NCI-H2107 treated with DMSO at 0.1 percent for 48 hours (cell line): ENCODE measurements at regions not wholly inside any gene's neighbourhood (a gene's known extent, or its start where the extent isn't known, plus 50 kb on each side); places are given as distances from the start of the nearest gene placed in this dataset.
"Not testable (repeated sequence)": the region's sequence is repeated elsewhere in the genome, so short reads cannot be mapped to it uniquely, and the experiment has no call there.

Source experiments
- DNase-seq: peaks from one replicate; lab custom pipeline; 2025; ENCODE audit not compliant: unreplicated experiment; lab: John Stamatoyannopoulos, UW

- not testable (repeated sequence) for DNase-seq
These were observed 60.5 kb downstream of the AREG start for GRCh38 chr4:74505355-74505978.

DNA sequence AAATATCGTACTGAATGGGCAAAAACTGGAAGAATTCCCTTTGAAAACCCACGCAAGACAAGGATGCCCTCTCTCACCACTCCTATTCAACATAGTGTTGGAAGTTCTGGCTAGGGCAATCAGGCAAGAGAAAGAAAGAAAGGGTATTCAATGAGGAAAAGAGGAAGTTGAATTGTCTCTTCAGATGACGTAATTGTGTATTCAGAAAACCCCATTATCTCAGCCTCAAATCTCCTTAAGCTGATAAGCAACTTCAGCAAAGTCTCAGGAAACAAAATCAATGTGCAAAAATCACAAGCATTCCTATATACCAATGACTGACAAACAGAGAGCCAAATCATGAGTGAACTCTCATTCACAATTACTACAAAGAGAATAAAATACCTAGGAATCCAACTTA is 64.4 kb downstream of the AREG start:
- DNase-seq = not testable (repeated sequence)

DNA sequence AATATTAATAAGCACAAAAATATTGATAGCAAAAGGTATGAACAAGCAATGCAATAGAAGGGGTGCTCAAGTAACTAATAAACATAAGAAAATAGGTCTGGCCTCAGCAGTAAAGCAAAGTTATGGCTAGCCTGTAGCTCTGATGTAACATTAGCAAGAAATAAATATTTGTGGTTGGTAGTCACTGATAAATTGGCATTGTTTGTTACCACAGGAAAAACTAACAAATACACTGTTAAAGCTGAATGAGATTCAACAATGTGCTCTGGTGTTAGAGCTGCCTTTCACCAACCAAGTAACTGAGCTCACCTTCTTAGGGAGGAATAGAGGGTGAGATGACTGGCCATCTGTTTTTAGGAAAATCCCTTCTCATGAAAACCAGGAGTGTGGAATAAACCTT is 71.4 kb downstream of the AREG start:
- no peak for DNase-seq

DNA sequence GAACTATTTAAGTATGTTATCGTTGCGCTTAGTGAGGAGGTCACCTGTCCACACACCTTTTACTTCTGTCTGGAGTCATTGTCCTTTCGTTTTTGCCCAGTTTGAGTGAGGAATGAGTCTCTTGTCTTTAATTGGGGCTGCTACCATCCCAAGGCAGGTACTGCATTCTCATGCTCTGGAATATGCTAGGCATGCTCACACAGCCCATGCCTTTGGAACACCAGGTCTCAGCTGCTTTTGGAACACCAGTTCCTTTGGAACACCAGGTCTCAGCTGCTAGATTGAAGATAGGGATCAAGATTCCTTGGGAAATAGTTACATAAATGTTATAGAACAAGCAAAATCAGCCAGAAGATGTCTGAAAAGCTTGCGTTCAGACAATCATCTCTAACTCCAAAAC is 73.1 kb downstream of the AREG start:
- no peak for DNase-seq

GRCh38 chr4:74522251-74522991 is 77.5 kb downstream of the AREG start:
- DNase-seq = no peak

GRCh38 chr4:74523096-74523495 is 78.2 kb downstream of the AREG start:
- no peak for DNase-seq

DNA sequence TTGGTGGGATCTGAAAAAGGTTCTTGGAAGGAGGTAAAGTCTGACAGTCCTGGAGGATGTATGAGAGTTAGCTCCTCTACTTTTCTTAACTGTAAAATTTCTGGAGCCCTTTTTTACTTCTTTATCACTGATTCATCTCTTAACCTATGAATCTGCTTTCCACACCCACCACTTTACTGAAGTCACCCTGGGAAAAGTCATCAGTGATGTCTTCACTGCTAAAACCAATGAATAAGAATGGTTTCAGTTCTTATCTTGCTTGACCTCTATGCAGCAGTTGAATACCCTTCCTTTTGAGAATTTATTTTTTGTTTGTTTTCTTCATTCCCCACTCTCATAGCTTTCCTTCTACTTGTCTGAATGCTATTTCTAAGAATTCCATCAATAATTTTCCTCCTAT is 80.0 kb downstream of the AREG start:
- no peak for DNase-seq

DNA sequence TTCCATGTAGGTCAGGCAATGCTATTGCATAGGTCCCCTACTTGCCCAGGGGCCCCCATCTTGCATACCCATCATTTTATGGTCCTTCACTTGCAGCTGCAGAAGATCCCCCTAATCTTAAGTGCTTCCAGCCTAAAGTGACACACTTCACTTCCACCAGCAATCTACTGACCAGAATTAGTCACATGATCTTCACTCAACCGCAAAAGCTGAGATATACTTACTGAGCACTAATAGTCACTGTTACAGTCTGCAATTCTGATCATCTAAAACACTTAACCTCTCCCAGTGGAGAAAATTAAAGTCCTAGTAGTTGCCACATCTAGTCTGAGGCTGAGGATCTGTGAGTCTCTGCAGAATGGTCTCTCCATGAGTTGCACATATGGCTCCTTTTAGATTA is 82.1 kb downstream of the AREG start:
- DNase-seq = no peak

DNA sequence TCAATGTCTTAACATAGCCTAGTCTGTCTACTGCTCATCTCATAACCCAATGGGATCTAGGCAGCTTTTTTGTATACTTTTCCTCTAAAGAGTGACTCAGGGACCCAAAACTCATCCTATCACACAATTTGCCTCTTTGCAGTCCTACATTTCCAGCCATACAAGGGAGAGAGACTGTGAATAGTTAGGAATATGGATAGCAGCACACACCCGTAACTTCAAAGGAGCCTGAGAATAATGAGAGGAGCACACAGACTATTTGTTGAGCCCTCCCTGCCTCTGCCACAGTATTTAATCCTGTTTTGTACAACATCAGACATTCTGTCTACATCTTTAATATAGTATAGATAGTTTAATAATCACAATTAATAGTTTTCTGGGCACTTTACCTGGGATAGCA is 83.2 kb downstream of the AREG start:
- no peak for DNase-seq

DNA sequence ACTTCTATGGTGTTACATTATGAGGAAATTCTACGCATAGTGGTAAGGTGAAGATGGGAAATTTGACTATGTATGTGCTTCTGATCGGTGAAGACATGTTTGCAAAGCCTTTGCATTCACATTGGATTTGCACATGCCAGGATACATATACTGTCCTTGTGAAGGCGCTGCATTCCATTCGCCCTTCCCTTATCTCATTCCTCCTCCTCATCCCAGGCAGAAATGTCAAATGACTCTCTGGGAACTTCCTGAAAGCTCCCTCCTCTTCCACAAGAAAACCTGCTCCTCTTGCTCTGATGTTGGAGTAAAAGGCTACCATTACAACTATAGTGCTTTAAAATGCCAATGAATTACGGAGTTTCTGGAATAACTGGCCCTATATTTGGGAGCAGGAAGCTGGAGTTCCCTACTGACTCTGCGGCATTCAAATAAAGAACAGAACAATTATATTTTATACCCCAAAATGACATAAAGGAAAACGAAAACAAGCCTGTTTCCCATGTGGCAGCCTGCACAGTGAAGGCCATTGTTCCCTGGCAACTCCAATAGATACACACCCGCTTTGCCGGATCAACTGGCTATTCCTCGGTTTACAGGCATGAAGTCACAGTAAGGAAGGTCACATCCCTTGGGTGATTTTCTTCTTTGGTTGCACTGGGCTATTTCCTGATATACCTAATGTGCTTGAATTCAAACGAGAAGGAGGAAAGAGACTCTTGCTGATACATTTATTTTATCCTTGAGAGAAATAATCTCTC is 84.5 kb downstream of the AREG start:
- DNase-seq = no peak

DNA sequence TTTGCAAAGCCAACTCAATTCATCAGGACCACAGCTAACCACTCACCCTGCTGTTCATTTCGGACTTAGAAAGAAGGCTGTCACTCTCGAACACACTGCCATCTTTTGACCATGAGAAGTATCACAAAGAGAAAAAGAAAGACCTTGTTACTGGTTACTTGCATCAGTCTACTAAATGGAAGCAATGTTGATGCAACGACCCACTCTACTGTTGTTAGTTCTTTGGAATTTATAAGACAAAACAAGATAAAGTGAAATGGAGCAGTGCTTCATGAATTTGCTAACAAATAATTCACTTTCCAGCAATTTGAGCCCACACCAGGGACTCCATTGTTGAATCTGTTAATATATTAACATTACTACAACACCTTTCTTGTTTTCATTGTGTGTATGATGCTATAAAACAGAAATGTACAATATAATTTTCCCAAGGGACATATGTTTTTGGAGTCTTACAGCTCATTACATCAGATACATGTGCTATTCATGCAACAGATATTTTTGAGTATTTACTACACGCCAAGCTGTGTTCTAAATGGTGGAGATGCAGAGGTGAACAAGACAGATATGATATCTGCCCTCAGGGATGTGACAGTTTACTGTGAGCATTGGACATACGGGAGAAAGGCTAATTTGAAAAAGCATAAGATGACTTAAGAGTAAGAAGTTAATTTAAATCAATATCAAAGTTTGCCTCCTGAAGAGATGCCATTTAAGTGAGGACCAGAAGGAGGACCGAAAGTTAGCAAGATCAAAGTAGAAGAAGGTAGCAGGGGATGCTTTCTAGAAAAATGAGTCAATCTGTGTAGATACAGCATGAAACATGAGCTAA is 87.2 kb downstream of the AREG start:
- DNase-seq = peak; percentile 36

DNA sequence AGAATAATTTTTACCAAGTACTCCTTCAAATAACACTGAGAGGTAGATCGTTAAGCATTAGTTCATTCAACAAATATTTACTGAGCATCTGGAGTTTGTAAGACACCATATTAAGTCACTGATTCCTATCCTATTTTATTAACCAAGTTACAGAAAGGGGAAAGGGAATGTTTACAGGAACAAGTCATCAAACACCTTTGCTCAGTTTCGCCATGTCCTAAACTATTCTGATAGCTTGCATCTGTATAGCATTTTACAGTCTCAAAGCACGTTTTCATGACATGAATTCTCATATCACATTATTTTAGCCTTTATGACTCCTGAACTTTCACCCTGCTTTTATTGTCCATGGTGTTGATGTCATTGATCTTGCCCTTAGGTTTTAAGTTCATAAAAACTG is 89.2 kb downstream of the AREG start:
- no peak for DNase-seq

DNA sequence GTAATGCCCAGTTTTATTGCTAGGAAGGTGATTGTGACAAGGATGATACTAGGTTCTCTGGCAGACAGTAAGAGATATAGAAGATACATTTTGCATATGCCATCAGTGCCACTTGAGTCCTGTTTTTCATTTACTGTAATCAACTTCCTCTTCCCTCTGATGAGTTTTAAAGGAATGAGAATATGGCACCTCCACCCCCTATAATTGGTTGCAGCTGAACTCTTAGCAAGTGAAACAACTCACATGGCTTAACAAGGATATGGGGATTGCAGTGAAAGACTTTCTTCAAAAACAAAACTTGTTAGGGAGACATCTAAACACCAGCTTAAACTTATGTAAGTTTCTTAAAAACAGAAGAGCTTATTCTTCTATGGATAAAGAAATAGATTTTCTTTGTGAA is 90.0 kb downstream of the AREG start:
- DNase-seq = no peak

DNA sequence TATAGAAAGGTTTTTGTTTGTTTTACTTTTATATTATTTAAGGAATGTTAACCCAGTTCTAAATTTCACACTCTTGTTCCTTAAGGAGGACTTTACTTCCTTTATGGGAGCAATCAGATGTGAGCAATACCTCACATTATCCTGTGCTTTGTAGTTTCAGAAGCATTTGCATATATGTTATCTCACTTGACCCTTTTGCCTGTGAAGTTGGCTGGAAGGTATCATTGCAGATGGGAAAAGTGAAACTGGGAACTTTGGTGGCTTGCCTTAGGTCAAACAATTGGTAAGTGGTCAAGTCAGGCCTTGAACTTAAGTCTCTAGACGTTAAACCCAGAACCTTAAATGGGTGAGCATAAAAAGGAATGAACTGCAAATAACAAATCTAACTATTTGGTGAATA is 90.6 kb downstream of the AREG start:
- no peak for DNase-seq

- no peak for DNase-seq
These were observed 91.6 kb downstream of the AREG start for GRCh38 chr4:74536557-74536956.

DNA sequence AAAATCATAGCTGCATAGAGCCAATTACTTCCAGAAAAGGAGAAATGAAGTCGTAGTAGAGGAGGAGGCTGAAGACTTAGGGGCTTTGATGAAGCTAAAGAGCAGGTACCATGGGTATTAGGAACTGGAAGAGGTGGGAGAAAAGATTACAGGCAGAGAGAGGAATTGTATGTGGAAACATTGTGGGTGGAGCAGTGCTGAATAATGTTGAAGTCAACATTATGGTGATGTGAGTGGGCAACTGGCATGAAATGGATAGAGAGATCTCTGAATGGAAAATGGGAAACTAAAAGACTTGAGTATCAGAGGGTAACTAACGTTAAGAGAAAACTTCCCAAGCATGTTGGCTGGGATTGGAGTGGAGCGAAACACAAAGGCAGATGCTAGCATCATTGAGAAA is 92.5 kb downstream of the AREG start:
- no peak for DNase-seq

DNA sequence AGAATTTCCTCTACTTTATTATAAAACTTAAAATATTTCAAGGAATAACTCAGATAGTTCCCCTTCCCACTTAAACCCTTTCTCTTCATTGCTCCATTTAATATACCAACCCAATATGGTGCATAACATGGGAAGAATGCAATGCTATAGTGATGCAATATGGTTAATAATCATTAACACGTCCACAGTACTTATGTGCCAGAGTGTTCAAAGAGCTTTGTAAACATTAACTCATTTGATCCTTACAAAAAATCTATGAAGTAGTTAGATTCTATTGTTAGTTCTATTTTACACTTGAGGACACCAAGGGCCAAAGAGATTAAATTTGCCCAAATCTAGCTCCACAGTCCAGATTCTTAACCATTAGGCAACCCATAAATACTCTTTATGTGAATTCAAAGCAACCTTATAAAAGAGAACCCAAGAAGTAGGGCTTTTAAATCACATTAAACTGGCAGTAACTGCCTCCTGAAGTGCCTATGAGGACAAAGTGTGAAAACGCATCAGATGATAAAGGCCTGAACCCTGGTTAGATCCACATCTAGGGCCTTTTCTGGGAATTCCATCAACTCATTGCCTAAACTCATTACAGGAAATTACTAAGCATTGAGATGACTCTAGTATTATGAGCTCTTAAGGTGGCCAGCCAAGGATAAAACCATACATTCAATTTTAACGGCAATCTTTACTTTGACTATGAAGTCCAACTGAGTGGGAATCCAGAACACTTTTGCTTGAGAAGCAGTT is 94.3 kb downstream of the AREG start:
- no peak for DNase-seq

- DNase-seq = no peak
These were observed 95.3 kb downstream of the AREG start for GRCh38 chr4:74540193-74540592.

DNA sequence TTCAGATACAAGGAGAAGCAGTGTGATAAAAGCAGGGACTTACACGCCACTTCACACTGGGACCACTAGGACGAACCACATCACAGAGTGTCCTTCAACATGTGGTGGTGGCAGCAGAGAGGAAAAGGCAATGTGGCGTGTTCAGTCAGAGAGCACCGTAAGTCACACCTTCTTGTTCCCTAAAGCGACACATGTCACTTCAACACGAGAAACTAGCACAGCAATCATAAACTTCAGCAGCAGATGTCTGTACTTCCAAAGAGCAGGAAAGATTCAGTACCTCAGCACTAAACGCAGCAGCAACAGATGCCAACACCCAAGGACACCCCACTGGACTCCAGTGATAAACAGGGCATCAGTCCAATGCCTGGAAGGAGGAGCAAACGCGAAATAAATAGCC is 96.7 kb downstream of the AREG start:
- DNase-seq = no peak

- no peak for DNase-seq
These were observed 98.4 kb downstream of the AREG start for GRCh38 chr4:74543231-74543781.
